SHP77 treated with DMSO at 0.1 percent for 48 hours (cell line): ENCODE measurements at regions not wholly inside any gene's neighbourhood (a gene's known extent, or its start where the extent isn't known, plus 50 kb on each side); places are given as distances from the start of the nearest gene placed in this dataset.
"Not testable (repeated sequence)": the region's sequence is repeated elsewhere in the genome, so short reads cannot be mapped to it uniquely, and the experiment has no call there.

Source experiments
- DNase-seq: peaks from one replicate; lab custom pipeline; 2025; lab: John Stamatoyannopoulos, UW

DNA sequence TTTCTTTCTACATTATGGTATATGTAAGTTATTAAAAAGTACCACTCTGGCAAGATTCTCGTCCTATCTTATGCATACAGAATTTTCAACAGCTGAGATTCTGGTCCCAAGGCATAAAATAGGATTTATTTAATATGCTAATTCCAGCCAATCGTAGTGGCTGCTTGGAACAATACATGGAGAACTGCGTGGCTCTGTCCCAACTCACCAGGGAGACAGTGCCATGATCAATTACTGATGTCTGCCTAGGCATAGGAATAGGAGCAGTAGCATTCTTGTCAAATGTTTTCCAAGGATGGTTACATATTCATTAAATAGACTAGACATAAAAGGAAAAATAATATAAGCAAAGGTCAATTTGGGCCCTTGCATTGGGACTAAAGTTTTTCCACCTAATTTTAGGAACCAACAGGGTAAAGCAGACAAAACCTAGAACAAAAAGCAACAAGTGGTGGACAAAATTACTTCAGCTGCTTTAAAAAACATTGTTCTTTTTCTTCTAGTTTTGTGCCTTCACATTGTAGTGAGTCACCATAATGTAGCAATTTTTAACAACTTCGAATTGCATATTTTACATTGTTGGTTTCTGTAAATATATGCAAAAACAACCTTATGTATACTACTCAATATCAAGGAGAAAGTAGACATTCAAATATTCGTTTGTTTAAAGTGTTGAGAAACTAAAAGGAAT lies 232.8 kb upstream of the ATP5MC3 start:
- no peak for DNase-seq

GRCh38 chr2:175410941-175411340 lies 229.4 kb upstream of the ATP5MC3 start:
- DNase-seq: not testable (repeated sequence)

DNA sequence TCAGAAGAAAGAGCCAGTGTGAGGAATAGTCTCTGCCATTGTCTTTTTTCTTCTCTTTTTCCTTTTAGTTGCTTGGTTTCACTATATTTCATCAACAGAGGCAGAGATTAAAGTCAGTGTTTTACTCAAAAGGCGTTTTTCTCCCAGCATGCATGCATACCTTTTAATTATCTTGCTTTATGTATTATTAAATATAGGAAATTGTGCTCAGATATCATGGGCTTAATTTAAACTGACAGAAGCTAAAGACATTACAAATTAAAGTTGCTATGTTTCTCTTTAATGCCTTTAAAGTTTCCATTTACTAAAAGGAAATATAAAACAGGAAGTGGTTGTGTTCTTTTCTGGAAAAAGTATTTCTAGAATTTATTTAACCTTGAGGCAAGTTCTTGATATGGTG lies 223.3 kb upstream of the ATP5MC3 start:
- DNase-seq: no peak

DNA sequence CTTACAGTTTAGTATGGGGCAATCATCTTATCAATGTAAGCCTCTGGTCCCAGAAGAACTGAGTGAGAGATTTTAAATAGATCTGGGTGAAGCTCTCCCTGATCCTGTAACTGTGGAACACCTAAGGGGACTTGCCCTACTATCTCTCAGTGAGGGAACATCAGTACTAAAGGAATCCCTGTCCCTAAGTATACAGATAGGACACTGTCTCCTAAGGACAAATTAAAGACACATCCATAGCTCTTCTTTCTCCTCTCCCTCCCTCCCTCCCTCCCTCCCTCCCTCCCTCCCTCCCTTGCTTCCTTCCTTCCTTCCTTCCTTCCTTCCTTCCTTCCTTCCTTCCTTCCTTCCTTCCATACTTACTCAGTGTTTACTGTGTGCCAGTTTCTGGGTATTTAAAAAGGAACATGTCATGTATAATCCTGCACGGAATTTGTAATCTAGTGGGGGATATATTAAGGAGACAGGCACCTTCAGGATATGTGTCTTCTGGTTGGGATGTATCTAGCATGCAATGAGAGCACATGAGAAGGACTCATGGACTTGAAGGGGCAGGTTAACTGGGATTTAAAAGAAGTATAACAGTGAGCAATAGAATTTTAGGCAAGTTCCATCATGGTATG lies 222.2 kb upstream of the ATP5MC3 start:
- no peak for DNase-seq

GRCh38 chr2:175402571-175402970 lies 221.1 kb upstream of the ATP5MC3 start:
- no peak for DNase-seq

DNA sequence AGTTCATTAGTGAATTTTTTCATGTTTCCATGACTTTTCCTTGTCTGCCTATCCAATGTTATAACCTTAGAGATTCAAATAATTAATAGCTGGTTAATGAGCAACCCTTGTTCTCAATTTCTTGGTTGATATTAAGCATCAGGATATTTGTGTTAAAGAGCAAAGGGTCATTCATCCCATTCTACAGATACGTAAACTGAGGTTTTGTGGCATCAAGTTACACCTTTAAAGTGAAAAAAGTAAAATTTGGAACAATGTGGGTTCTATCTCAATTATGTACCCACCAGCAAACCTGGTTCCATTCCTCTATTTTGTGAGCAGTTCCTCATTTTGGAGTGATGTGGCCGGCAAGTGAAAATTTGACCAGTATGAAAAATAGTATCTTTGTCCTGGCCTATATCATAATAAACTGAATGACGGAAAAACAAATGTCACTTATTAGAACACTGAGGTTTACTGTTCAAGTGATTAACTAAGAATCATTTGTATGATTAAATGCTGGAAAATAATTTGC lies 220.5 kb upstream of the ATP5MC3 start:
- no peak for DNase-seq

GRCh38 chr2:175400975-175401374 lies 219.5 kb upstream of the ATP5MC3 start:
- DNase-seq: no peak

DNA sequence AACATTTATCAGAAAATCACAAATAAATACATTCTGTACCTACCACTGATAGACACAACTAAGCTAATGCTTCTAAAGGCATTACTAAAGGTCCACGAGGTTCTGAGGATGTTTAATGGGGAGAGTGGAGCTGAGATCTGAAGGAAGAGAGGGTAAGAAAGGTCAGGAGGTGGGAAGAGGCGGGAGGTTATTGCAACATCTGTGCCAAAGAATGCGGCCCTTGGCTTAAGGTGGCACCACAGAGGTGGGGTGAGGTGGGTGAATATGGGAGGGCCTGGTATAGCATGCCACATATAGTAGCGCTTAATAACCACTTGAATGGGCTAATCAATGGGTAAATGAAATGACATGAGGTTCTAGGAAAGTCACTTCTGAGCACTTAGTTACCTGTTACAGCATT lies 217.8 kb upstream of the ATP5MC3 start:
- no peak for DNase-seq

DNA sequence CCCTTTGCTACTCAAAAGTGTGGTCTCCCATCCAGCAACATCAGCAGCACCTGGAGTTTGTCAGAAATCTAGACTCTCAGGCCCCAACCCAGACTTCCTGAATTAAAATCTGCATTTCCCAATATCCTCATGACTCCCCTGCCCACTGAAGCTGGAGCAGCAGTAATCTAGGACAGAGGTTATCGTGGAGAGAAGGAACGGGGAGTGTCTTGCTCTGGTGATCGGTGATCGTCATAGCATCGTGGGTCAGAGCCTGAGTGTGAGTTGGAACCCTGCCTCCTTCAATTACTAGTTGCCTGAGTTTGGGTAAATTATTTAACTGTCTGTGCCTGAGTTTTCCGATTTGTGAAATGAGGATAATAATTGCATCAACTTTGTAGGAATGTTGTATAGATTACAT lies 217.3 kb upstream of the ATP5MC3 start:
- no peak for DNase-seq

DNA sequence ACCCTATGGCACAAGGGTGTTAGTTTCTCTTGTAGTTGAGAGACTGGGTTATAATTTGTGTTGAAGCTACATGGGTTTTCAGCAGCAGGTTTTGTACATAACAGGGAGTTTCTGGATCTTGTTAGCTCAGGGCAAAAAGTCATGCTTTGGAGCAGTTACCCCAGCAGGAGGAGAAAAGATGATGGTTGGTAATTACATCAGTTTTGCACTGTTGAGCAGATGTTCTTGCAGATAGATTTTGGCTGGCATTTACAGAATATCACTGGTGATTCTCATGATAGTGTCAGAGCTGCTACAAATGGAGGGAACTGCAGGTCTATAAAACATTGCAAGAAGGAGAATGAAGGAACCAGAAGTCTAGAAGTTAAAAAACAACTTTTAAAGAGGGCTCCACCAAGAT lies 215.2 kb upstream of the ATP5MC3 start:
- no peak for DNase-seq

GRCh38 chr2:175393851-175394250 lies 212.3 kb upstream of the ATP5MC3 start:
- no peak for DNase-seq

DNA sequence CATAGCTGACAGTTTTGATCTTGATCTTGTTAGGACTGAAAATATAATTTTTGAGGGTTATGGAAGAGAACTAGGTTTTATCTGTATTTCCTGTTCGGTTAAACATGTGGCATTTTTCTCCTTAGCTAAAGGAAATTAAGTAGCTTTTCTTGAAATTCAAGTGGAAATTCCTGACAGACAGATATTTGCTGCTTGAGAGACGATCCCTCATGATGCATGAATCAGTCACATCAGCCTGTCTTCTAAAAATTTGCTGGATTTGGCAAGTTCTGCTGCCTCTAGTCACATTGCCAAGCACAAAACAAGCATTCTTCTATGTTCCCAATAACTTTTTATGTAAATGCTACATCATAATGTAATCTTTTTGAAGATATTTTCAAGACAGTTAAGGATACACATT lies 201.8 kb upstream of the ATP5MC3 start:
- no peak for DNase-seq

DNA sequence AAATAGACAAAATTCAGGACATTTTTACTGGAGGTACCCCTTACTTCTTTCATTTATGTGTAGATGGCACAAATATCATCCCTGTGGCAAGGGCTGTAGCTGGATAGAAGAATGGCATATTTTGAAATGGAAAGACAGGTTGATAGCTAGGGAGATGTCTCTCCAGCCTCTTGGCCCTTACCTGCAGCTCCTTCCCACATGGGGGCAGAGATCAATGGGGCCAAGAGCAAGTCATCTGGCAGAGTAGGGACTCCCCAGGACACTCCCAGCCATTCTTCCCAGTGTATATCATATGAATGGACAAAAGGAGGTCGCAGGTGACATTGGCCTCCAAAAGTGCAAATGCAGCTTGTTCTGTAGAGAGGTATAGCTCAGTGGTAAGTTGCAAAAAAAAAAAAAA lies 192.2 kb upstream of the ATP5MC3 start:
- DNase-seq: no peak

- no peak for DNase-seq
Observed at GRCh38 chr2:175372704-175373701, 191.5 kb upstream of the ATP5MC3 start.

DNA sequence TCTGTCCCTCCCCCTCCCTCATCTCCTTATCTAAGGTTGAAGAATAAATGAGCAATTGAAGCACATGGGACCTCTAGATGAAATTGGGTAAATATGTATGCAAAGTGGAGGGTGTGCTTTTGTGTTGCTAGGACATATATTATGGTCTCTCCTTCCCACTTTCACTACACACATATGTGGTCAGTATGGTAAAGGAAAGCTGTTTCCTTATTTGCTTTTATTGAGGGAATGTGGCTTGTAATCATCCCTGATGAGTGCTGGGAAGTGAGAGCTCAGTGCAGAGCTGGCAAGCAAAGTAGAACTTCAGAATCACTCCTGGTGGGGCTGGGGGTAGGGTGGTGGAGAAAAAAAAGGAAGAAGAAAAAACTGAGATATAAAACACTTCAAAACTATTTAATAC lies 189.9 kb upstream of the ATP5MC3 start:
- DNase-seq: no peak

GRCh38 chr2:175366815-175367214 lies 185.3 kb upstream of the ATP5MC3 start:
- DNase-seq: peak; percentile 2

DNA sequence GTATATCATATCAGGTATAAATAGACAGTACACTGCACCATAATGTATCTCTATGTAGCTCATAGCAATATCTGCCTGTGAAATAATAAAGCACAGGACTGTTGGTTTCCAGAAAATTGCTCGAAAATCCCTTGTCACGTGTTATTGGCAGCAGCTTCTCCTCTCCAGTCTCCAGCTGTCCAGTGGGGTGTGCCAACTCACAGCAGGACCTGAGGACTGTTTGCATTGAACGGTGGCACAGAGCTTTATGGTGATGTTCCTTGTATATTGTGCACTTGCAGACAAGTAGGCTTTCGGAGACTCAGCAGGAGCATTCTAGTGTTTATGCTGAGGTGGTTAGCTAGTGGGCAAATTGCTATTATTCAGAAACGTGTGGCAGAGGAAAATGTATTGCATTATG lies 182.2 kb upstream of the ATP5MC3 start:
- no peak for DNase-seq

GRCh38 chr2:175362331-175362730 lies 180.8 kb upstream of the ATP5MC3 start:
- no peak for DNase-seq

- DNase-seq: no peak
Observed at GRCh38 chr2:175359710-175360109, 178.2 kb upstream of the ATP5MC3 start.

DNA sequence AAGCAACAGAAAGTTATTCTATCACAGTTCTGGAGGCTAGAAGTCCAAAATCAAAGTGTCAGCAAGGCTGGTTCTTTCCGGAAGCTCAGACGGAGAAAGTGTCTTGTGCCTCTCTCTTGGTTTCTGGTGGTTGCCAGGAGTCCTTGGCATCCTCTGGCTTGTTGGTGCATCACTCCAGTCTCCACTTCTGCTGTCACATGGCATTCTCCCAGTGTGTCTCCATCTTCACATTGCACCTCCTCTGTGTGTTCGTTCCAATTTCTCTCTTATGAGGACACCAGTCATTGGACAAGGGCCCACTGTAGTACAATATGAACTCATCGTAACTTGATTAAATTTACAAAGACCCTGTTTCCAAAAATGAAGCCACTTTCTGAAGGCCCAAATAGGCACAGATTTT lies 175.4 kb upstream of the ATP5MC3 start:
- DNase-seq: no peak

- DNase-seq: no peak
Observed at GRCh38 chr2:175355246-175355645, 173.7 kb upstream of the ATP5MC3 start.

- DNase-seq: no peak
Observed at GRCh38 chr2:175353275-175353674, 171.8 kb upstream of the ATP5MC3 start.

DNA sequence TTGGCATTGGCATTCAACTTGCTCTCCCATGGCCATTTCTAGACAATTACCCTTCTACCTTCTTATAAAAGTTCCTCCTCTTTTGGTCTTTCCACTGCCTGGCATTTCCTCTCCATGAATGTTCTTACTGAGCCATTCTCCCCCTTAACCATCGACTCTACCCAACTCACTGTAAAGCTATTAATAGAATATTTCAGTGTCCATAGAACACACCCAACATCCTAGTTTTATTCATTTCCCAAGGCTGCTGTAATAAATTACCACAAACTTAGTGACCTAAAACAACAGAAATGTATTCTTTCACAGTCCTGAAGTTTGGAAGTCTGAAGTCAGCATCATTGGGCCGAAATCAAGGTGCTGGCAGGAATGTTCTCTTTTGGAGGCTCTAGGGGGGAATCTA lies 170.0 kb upstream of the ATP5MC3 start:
- DNase-seq: no peak
